OCI-LY7 (cell line): ENCODE measurements at regions not wholly inside any gene's neighbourhood (a gene's known extent, or its start where the extent isn't known, plus 50 kb on each side); places are given as distances from the start of the nearest gene placed in this dataset.

ENCODE experiments used
- EZH2phosphoT487 ChIP-seq: fragments of 200-600 bp; sonication (generic); IDR thresholded peaks from 2 replicates; pipeline ENCODE4 v1.6.1; 2018; ENCODE audit warnings: low read depth, borderline replicate concordance, mild to moderate bottlenecking, mixed run types, antibody characterized with exemption, low read length, moderate library complexity, mixed read lengths
- TF ChIP-seq, protein P1 (sequence below): fragments of 200-600 bp; sonication (generic); conservative IDR thresholded peaks from 2 replicates; pipeline ENCODE4 v1.5.1; 2014; ENCODE audit warnings: mild to moderate bottlenecking, antibody characterized with exemption, low read length, moderate library complexity, mixed read lengths

DNA sequence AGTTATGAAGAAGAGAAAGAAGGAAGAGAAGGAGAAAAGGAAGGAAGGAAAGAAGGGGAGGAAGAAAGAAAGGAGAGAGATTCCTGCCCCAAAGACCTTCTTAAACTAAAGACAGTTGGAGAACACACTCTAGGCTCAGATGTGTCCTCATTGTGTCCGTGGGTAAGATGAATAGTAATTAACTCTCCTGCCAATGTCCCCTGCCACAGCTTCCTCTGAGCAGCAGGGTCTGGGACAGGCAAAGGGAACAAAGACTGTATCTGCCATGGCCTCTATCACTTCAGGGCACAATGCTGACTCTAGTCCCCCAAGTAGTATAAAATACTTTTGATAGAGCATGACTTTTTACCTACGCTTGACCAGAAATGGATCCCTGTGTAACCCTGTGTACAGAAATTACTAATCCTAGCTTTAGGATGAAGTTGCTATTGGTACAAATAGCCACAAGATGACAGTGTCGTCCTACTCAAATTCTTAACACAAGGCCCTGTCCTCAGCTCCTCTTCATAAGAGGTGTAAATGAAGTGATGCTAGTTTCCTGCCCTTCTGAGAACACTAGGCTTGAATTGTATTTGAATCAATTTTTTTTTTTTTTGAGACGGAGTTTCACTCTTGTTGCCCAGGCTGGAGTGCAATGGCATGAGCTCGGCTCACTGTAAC is 186.2 kb upstream of the GPR12 start:
- TF ChIP-seq, protein P1, sequence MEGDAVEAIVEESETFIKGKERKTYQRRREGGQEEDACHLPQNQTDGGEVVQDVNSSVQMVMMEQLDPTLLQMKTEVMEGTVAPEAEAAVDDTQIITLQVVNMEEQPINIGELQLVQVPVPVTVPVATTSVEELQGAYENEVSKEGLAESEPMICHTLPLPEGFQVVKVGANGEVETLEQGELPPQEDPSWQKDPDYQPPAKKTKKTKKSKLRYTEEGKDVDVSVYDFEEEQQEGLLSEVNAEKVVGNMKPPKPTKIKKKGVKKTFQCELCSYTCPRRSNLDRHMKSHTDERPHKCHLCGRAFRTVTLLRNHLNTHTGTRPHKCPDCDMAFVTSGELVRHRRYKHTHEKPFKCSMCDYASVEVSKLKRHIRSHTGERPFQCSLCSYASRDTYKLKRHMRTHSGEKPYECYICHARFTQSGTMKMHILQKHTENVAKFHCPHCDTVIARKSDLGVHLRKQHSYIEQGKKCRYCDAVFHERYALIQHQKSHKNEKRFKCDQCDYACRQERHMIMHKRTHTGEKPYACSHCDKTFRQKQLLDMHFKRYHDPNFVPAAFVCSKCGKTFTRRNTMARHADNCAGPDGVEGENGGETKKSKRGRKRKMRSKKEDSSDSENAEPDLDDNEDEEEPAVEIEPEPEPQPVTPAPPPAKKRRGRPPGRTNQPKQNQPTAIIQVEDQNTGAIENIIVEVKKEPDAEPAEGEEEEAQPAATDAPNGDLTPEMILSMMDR, result peak; percentile 81
- no peak for TF ChIP-seq EZH2phosphoT487
